HG03469 (cell line): ENCODE measurements at regions not wholly inside any gene's neighbourhood (a gene's known extent, or its start where the extent isn't known, plus 50 kb on each side); places are given as distances from the start of the nearest gene placed in this dataset.

Experiments used
- ATAC-seq: cut with Tn5 transposase; IDR thresholded peaks from one replicate; pipeline ENCODE4 v1.9.1; 2021; ENCODE audit warnings: mild to moderate bottlenecking, moderate library complexity, moderate number of reproducible peaks; ENCODE audit not compliant: unreplicated experiment

- no peak for ATAC-seq
These were observed 101.9 kb downstream of the PLK2 start for GRCh38 chr5:58357799-58358500.

GRCh38 chr5:58357121-58357520 lies 102.8 kb downstream of the PLK2 start:
- ATAC-seq: no peak

GRCh38 chr5:58356662-58357061 lies 103.2 kb downstream of the PLK2 start:
- ATAC-seq: no peak

- ATAC-seq: no peak
These were observed 105.1 kb downstream of the PLK2 start for GRCh38 chr5:58354827-58355226.

GRCh38 chr5:58353992-58354391 lies 105.9 kb downstream of the PLK2 start:
- ATAC-seq: no peak

GRCh38 chr5:58351190-58351589 lies 108.7 kb downstream of the PLK2 start:
- no peak for ATAC-seq

DNA sequence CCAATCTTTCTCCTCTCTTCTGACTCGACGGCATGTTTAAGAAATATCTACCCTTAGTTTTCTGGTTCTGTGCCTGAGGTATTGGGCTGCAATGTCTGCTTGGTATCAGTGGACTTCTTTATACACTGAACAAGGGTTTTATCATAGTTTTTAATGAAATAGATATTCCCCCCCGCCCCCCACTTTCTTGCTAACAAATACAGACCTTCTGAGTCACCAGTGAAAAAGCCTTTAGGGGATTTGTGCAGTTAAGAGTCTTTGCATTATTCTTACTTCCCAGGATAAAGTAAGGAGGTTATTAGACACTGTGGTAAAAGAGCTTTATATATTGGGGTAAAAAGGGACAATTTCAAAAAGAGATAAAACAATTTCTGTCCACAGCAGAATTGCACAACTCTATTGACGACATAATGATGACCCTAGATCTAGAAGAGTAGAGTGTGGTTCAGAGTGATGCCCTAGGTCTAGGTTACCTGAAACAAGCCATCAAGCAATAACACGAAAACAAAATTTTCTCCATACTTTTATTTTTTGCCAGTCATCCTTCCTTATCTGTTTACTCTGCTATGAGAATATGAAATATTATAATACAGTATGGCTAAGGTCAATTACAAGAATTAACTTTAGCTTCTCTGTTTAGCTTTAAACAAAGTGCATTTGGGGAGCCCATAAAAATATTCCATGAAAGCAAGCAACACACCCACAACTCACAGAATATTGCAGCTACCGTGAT lies 110.7 kb downstream of the PLK2 start:
- no peak for ATAC-seq

- ATAC-seq: no peak
These were observed 113.8 kb downstream of the PLK2 start for GRCh38 chr5:58346041-58346440.

DNA sequence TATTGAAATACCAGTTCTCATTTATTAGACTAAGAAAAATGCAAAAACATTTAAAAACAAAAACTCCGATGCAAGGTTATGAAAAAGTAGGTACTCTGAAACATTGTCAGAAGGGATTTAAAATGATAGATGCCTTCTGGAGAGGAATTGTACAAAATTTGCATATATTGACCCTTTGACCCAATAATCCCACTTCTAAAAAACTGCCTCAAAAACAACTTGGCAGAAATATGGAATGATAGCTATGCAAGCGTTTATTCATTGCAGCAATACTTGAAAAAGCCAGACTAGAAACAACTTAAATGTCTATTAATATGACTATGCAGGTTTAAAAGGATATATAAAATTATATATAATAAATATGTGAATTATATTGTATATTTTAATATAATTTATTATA lies 118.4 kb downstream of the PLK2 start:
- no peak for ATAC-seq

GRCh38 chr5:58335518-58335917 lies 124.4 kb downstream of the PLK2 start:
- ATAC-seq: no peak

GRCh38 chr5:58334035-58334434 lies 125.9 kb downstream of the PLK2 start:
- ATAC-seq: no peak

- no peak for ATAC-seq
These were observed 129.1 kb downstream of the PLK2 start for GRCh38 chr5:58330781-58331180.

GRCh38 chr5:58327289-58327688 lies 132.6 kb downstream of the PLK2 start:
- ATAC-seq: no peak

DNA sequence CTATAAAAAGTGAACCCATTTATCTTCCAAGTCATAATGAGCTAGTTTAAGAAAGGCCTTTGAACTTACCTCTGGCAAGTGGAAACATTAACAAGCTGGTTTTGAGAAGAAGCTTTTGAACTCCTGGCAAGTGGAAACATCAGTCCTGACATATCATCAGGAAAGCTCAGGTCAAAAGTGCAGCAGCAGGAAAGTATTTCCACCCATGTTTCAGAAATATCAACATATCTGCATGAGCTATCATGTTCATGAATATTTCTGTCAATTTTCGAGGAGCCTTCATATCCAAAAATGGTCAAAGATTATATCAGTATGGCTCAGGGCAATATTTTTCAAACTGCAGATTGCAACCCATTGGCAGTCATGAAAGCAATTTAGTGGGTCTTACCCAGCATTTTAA lies 133.9 kb downstream of the PLK2 start:
- no peak for ATAC-seq

DNA sequence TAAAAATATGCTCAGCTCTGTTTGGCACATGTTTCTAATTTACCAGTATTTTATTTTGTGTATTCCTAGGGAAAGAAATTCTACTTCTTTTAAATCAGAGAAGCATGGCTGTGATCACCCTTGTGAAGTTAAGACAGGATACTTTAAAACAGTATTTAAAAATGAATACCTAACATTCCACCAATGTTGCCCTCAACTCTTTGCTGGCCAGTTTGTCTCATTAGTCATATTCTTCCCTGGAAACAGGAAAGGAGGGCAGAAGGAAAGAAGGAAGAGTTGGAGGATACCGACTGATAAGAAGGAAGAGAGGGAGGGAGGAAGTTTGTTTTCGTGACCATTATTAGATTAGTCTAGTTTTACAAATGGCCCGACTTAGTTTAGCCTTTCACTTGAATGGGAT lies 137.4 kb downstream of the PLK2 start:
- no peak for ATAC-seq

DNA sequence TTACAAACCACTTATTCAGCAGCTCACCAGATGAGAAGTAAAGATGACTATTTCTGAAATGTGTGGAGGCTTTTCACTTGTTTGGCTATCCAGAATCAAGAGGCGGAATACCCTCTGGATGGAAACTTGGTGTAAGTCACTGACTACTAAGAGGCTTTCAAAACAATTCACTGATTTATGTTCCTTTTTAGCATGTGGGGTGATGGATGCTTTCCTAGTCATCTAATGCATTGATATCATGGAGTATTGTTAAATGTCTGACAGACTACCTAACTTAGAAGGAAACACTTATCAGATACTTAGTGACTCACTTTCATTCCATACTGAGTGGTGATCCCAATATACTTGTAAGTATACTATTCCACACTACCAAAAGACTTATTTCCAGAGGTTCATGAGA lies 141.4 kb downstream of the PLK2 start:
- no peak for ATAC-seq

- ATAC-seq: no peak
These were observed 142.1 kb downstream of the PLK2 start for GRCh38 chr5:58317808-58318207.

GRCh38 chr5:58317009-58317408 lies 142.9 kb downstream of the PLK2 start:
- no peak for ATAC-seq

DNA sequence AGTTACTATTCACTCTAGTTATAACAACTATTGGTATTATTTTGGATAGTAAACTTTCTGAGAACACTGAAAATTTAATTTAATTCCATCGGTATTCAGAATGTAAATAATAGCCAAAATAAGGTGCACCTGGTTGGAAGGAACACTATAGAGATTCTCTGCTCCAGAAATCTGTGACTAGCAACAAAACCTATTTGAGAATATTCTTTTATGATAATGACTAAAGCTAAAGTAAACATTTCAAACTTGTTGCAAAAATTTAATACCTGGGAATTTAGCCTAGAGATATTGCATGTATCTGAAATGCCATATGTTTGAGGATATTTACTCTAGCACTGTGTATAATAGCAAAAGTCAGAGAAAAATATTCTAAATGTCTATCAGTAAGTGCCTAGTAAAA lies 144.1 kb downstream of the PLK2 start:
- no peak for ATAC-seq

DNA sequence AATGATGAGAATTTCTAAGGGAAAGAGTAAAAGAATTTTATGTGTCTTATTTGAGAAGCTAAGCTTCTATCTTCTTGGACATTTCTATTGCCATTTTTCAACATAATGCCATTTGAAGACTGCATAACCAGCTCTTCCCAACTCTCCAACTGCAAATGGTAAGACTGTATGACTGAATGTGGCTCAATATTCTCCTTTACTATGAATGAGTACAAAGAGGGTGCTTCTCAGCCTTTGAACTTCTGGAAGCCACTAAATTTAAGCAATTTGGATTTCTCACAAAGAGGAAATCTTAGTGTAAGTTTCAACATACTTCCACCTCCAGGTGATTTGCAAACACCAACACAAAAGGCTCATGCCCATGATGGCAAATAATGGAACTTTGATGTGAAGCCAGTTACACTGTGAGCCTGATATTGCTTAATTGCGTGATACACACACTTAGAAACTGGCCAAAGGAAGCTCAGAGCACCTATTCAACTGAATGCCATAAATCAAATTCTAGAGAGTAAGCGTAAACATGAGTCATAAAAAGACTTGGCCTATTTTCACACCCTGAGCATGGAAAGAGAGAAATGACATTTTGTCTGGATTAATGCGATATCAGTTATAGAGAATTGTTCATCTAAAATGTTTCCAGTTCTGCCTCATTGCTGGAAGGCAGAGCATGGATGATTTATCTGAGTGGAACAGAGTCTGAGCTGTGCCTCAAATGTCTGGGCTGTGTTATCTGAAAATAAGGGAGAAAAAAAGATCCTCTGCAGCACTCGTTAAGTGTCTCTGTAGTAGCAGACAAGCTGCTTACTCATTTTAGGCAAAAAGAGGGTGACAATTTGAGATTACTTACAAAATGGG lies 145.3 kb downstream of the PLK2 start:
- ATAC-seq: no peak

GRCh38 chr5:58312299-58312698 lies 147.6 kb downstream of the PLK2 start:
- ATAC-seq: no peak

GRCh38 chr5:58311526-58311925 lies 148.4 kb downstream of the PLK2 start:
- no peak for ATAC-seq
